Peyer's patch (tissue), 4 donors: ENCODE measurements at regions not wholly inside any gene's neighbourhood (a gene's known extent, or its start where the extent isn't known, plus 50 kb on each side); places are given as distances from the start of the nearest gene placed in this dataset.

Experiments
- DNase-seq, 3 donors: peaks; one replicate each; pipeline ENCODE4 v3.0.0-alpha.2; 2017 to 2019
- H3K27ac ChIP-seq, 4 donors: fragments of 200-600 bp; sonication (generic); one replicate each; pipeline ENCODE4 v1.5.1; 2016 to 2019
- H3K27me3 ChIP-seq, 2 donors: fragments of 200-600 bp; sonication (generic); one replicate each; pipeline ENCODE4 v1.5.1; 2019
- H3K36me3 ChIP-seq, 3 donors: fragments of 200-600 bp; sonication (generic); one replicate each; pipeline ENCODE4 v1.5.1; 2016 to 2019
- H3K4me1 ChIP-seq, 4 donors: fragments of 200-600 bp; sonication (generic); one replicate each; pipeline ENCODE4 v1.5.1; 2016 to 2019
- H3K4me3 ChIP-seq, 4 donors: fragments of 200-600 bp; sonication (generic); 1 replicate in 3 of 4; 2 replicates in 1 of 4; pipeline ENCODE4 v1.5.1; 2016 to 2019; ENCODE audit warnings: mild to moderate bottlenecking in 1 of 4
- H3K9me3 ChIP-seq, 4 donors: fragments of 200-600 bp; sonication (generic); one replicate each; pipeline ENCODE4 v1.5.1; 2016 to 2019; ENCODE audit warnings: mild to moderate bottlenecking in 1 of 4
- POLR2A ChIP-seq, 2 donors: fragments of 450-650 bp; IDR thresholded peaks; one replicate each; pipeline ENCODE4 v1.5.1; 2017; ENCODE audit warnings: antibody characterized with exemption in 2 of 2, mild to moderate bottlenecking in 2 of 2, moderate library complexity in 2 of 2
- TF ChIP-seq, protein P1 (sequence below), 6 experiments: fragments of 450-650 bp in 4 of 6; fragments of 200-600 bp in 2 of 6; sonication (generic) in 1 of 6; IDR thresholded peaks; one replicate each; pipeline ENCODE4 v1.5.1; 2017 to 2019; ENCODE audit warnings: antibody characterized with exemption in 6 of 6, mild to moderate bottlenecking in 3 of 6, moderate library complexity in 1 of 6

DNA sequence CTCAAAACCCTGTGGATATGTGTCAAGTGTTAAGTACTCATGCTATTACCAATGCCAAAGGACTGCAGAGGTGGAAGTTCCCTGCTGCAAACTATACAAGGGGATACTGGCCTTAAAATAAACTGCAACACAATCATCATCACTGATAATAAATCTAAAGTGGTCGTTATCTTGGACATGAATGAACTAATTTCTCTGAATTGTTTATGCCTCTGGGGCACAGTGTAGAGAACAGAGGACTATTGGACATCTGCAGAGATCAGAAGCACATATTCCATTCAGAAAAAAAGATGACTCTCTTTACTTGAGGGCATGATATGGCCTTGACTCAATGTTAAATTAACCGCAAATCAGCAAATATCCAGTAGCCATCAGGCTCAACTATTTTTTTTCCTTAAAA is 542.6 kb upstream of the IGFBP7 start:
- Histone ChIP-seq H3K4me1 (no peaks in the 10 kb centered on the region), H3K36me3 (no peaks in the 10 kb centered on the region), H3K27me3 (no peaks in the 10 kb centered on the region), H3K27ac (no peak overlapping the region), H3K4me3 (no peak overlapping the region), H3K9me3 (no peaks in the 10 kb centered on the region)
- TF ChIP-seq POLR2A (IDR thresholded peaks at IDR 0.05) = no peak
- TF ChIP-seq, protein P1, sequence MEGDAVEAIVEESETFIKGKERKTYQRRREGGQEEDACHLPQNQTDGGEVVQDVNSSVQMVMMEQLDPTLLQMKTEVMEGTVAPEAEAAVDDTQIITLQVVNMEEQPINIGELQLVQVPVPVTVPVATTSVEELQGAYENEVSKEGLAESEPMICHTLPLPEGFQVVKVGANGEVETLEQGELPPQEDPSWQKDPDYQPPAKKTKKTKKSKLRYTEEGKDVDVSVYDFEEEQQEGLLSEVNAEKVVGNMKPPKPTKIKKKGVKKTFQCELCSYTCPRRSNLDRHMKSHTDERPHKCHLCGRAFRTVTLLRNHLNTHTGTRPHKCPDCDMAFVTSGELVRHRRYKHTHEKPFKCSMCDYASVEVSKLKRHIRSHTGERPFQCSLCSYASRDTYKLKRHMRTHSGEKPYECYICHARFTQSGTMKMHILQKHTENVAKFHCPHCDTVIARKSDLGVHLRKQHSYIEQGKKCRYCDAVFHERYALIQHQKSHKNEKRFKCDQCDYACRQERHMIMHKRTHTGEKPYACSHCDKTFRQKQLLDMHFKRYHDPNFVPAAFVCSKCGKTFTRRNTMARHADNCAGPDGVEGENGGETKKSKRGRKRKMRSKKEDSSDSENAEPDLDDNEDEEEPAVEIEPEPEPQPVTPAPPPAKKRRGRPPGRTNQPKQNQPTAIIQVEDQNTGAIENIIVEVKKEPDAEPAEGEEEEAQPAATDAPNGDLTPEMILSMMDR (IDR thresholded peaks at IDR 0.05) = no peak
- no peak for DNase-seq

DNA sequence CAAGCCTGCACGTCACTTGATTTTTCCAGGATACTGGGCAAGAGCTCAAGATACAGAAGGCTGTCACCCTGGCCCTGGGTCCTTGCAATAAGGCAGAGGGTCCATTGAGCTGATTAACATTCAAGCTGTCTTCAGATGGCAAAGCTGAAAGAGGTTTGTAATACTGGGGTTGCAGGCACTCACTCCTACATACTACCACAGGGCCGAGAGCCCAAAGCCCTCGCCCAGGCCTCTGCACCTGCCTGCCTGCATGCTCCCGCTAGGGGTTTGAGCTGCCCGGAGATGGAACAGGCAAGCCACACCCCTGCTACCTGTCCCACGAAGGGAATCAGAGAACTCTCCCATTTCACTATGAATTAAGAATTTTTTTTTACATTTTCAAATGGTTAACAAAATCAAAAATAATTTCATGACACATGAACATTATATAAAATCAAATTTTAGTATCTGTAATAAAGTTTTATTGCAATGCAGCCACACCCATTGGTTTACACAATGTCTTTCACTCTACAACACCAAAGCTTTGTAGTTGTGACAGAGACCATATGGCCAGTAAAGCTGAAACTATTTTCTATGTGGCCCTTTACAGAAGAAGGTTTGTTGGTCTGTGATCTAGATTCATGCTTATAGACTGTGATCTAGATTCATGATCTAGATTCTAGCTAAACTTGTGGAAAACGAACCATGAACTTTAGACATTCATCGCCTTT is 530.4 kb upstream of the IGFBP7 start:
- no peak overlapping the region for H3K27ac ChIP-seq
- no peaks in the 10 kb centered on the region for H3K36me3 ChIP-seq

DNA sequence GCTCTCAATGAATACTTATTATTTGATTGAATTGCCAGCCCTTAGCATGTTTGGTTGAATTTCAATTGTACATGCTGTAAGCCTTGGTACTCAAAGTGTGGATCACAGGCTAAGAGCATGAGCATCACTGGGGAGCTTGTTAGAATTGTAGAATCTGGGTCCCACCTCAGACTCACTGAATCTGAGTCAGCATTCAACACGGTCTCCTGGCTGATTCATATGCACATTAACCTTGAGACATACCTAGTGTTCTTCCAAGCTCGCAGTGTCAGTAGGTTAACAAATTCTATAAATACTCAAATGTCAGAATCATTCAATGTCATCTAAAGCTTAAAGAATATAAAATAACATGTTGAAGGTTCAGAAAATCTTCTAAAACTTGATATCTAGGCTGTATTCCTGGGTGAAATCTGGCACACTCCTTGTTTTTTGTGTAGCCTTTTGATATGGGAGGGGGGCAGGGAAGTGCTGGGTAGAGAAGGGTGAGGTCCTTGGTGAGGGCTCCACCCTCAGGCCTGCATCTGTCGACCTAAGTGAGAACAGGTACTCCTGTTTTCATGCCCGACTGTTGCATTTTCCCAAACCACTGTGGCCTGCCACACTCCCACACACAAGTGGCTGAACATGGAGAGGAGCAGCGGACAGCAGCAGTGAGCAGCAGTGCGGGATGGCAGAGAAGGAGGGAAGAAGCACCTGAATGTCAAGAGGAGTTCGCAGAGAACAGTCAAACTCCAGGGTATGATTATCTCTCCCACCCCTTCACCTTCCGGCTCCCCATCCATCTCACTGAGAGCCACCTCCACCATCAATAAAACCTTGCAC is 529.6 kb upstream of the IGFBP7 start:
- Histone ChIP-seq H3K4me3 (no peak overlapping the region), H3K9me3 (no peaks in the 10 kb centered on the region), H3K27me3 (no peaks in the 10 kb centered on the region), H3K4me1 (no peaks in the 10 kb centered on the region), H3K27ac (no peak overlapping the region), H3K36me3 (no peaks in the 10 kb centered on the region)
- DNase-seq = no peak
- TF ChIP-seq, protein P1 (IDR thresholded peaks at IDR 0.05) = no peak
- no peak for TF ChIP-seq POLR2A (IDR thresholded peaks at IDR 0.05)

More for the DNA sequence above, 530.4 kb upstream of the IGFBP7 start:
- DNase-seq = no peak
- Histone ChIP-seq H3K9me3 (no peaks in the 10 kb centered on the region), H3K4me1 (no peaks in the 10 kb centered on the region), H3K4me3 (no peak overlapping the region), H3K27me3 (no peaks in the 10 kb centered on the region)
- TF ChIP-seq, protein P1 (IDR thresholded peaks at IDR 0.05) = no peak
- no peak for TF ChIP-seq POLR2A (IDR thresholded peaks at IDR 0.05)

DNA sequence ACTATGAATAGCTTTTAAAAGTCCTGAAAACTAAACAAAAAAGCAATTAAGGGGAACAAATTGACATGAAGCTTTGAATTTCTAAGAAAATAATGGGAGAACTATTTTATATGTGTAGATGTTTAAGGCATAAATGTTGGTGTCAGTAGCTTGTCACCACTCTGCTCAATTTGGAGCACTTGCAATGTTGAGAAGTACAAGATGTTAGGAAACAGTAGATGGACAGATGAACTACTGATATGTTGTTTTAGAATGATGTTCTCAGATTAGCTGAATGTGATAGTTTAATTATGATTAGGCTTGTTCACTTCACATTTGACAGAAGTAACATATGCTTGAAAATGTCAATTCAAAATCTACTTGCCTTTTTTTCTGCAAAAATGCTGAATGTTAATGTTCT is 525.7 kb upstream of the IGFBP7 start:
- no peaks in the 10 kb centered on the region for H3K4me1 ChIP-seq
- TF ChIP-seq, protein P1 (IDR thresholded peaks at IDR 0.05) = no peak
- no peak for TF ChIP-seq POLR2A (IDR thresholded peaks at IDR 0.05)
- no peak overlapping the region for H3K4me3 ChIP-seq
- no peaks in the 10 kb centered on the region for H3K27me3 ChIP-seq
- no peak for DNase-seq
- no peaks in the 10 kb centered on the region for H3K9me3 ChIP-seq
- no peaks in the 10 kb centered on the region for H3K36me3 ChIP-seq
- no peak overlapping the region for H3K27ac ChIP-seq

DNA sequence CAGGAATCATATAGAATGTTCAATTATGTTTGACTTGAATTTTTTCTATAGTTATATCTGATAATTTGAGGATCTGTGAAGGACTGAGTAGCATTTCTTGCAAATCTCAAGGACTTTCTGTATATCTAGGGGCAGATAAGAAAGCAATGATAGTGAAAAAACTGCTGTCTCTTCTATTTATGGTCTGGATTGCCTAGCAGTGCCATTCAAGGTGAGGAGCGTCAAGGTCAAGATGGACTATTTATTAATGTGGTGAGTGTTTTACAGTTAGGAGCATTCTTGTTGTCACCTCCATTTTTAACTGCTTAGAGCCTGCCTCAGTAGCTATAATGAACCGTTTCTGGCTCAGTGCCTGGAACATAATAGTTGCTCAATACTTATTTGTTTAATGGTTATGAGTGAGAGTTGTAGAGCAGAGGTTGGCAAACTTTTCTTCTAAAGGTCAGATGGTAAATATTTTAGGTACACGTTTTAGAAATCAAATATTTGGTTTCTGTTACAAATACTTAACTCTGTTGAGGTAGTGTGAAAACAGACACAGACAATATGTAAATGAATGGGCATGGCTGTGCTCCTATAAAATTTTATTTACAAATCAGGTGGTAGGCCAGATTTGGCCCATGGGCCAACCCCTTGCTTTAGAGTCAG is 523.2 kb upstream of the IGFBP7 start:
- TF ChIP-seq POLR2A (IDR thresholded peaks at IDR 0.05) = no peak
- TF ChIP-seq, protein P1 (IDR thresholded peaks at IDR 0.05) = no peak
- no peak overlapping the region for H3K27ac ChIP-seq
- no peak for DNase-seq
- H3K4me3 ChIP-seq = no peak overlapping the region
- no peaks in the 10 kb centered on the region for H3K9me3 ChIP-seq
- H3K27me3 ChIP-seq = no peaks in the 10 kb centered on the region
- no peaks in the 10 kb centered on the region for H3K4me1 ChIP-seq
- no peaks in the 10 kb centered on the region for H3K36me3 ChIP-seq
